Trophoblast cell (in vitro differentiated cells and primary cell): ENCODE measurements at regions not wholly inside any gene's neighbourhood (a gene's known extent, or its start where the extent isn't known, plus 50 kb on each side); places are given as distances from the start of the nearest gene placed in this dataset.

ENCODE experiments used
- DNase-seq, 2 donors: peaks; one replicate each; pipeline ENCODE4 v3.0.0-alpha.2; 2016
- H2AFZ ChIP-seq: 2 replicates; pipeline ENCODE4 v1.6.1; 2013; ENCODE audit warnings: low read length, moderate library complexity, mild to moderate bottlenecking; ENCODE audit not compliant: insufficient read depth, poor library complexity
- H2AK5ac ChIP-seq: 2 replicates; pipeline ENCODE4 v1.6.1; 2013; ENCODE audit warnings: mild to moderate bottlenecking, low read length
- H2BK120ac ChIP-seq: 2 replicates; pipeline ENCODE4 v1.6.1; 2013; ENCODE audit warnings: low read length, mild to moderate bottlenecking, moderate library complexity; ENCODE audit not compliant: insufficient read depth, poor library complexity
- H2BK12ac ChIP-seq: 2 replicates; pipeline ENCODE4 v1.6.1; 2013; ENCODE audit warnings: mild to moderate bottlenecking, low read length, moderate library complexity
- H2BK5ac ChIP-seq: 2 replicates; pipeline ENCODE4 v1.6.1; 2013; ENCODE audit warnings: low read length, low read depth, moderate library complexity, mild to moderate bottlenecking; ENCODE audit not compliant: poor library complexity
- H3K14ac ChIP-seq: 2 replicates; pipeline ENCODE4 v1.6.1; 2013; ENCODE audit warnings: mild to moderate bottlenecking, low read length
- H3K18ac ChIP-seq: 2 replicates; pipeline ENCODE4 v1.6.1; 2013; ENCODE audit warnings: mild to moderate bottlenecking, low read length
- H3K23ac ChIP-seq: 2 replicates; pipeline ENCODE4 v1.6.1; 2013; ENCODE audit warnings: low read length
- H3K27ac ChIP-seq: 2 replicates; pipeline ENCODE4 v1.5.1; 2013; ENCODE audit warnings: low read depth, mild to moderate bottlenecking, inconsistent platforms, low read length, moderate library complexity
- H3K27me3 ChIP-seq: 2 replicates; pipeline ENCODE4 v1.6.1; 2013; ENCODE audit warnings: inconsistent platforms, mild to moderate bottlenecking, low read length, moderate library complexity; ENCODE audit not compliant: insufficient read depth
- H3K36me3 ChIP-seq, 2 experiments: 1 replicate in 1 of 2; 2 replicates in 1 of 2; pipeline ENCODE4 v1.6.1; 2013; ENCODE audit warnings: low read length in 2 of 2, mild to moderate bottlenecking in 2 of 2, moderate library complexity in 1 of 2; ENCODE audit not compliant: insufficient read depth in 2 of 2, control insufficient read depth in 1 of 2
- H3K4ac ChIP-seq: 2 replicates; pipeline ENCODE4 v1.6.1; 2013; ENCODE audit warnings: low read depth, mild to moderate bottlenecking, low read length, moderate library complexity
- H3K4me1 ChIP-seq, 2 experiments: 1 replicate in 1 of 2; 2 replicates in 1 of 2; pipeline ENCODE4 v1.6.1; 2013; ENCODE audit warnings: low read length in 2 of 2, mild to moderate bottlenecking in 2 of 2, moderate library complexity in 1 of 2; ENCODE audit not compliant: insufficient read depth in 2 of 2, control insufficient read depth in 1 of 2
- H3K4me2 ChIP-seq: 2 replicates; pipeline ENCODE4 v1.6.1; 2013; ENCODE audit warnings: inconsistent platforms, mild to moderate bottlenecking, low read length, moderate library complexity
- H3K4me3 ChIP-seq: 2 replicates; pipeline ENCODE4 v1.5.1; 2013; ENCODE audit warnings: mild to moderate bottlenecking, low read depth, low read length, inconsistent platforms
- H3K79me1 ChIP-seq: one replicate; pipeline ENCODE4 v1.6.1; 2013; ENCODE audit warnings: low read length
- H3K79me2 ChIP-seq: 2 replicates; pipeline ENCODE4 v1.6.1; 2013; ENCODE audit warnings: low read length, mild to moderate bottlenecking; ENCODE audit not compliant: control insufficient read depth, insufficient read depth, poor library complexity
- H3K9ac ChIP-seq: 2 replicates; pipeline ENCODE4 v1.6.1; 2013; ENCODE audit warnings: mild to moderate bottlenecking, low read length
- H3K9me3 ChIP-seq: 2 replicates; pipeline ENCODE4 v1.6.1; 2013; ENCODE audit warnings: low read depth, mild to moderate bottlenecking, control low read depth, inconsistent platforms, low read length; ENCODE audit not compliant: insufficient read depth
- H4K12ac ChIP-seq: 2 replicates; pipeline ENCODE4 v1.6.1; 2013; ENCODE audit warnings: low read depth, mild to moderate bottlenecking, low read length, moderate library complexity
- H4K8ac ChIP-seq: 2 replicates; pipeline ENCODE4 v1.6.1; 2013; ENCODE audit warnings: low read depth, mild to moderate bottlenecking, low read length, moderate library complexity
- H4K91ac ChIP-seq: one replicate; pipeline ENCODE4 v1.6.1; 2013; ENCODE audit warnings: low read depth, mild to moderate bottlenecking, low read length, moderate library complexity
- WGBS: extraction: QIAGEN DNeasy Blood & Tissue Kit; methylation state at CpG from one replicate; pipeline ENCODE4 v1.1.7; 2013; ENCODE audit warnings: missing lambda C conversion rate; ENCODE audit not compliant: insufficient read length, insufficient coverage; ENCODE audit errors: extremely low coverage; 5-methylcytosine and 5-hydroxymethylcytosine counted together

DNA sequence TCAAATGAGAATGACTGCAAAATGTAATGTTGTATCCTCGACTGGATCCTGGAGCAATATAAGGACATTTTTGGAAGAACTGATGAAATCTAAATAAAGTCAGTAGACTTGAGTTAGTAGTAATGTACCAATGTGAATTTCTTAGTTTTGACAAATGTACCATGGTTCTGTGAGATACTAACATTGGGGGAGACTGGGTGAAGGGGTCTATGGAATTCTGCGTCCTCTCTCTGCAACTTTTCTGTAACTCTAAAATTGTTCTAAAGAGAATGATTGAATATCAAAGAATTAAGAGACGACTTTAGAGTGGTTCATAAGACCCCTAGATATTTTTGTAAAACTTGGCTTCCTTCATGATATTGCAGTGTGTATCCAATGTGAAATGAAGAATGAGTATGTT, 59.2 kb upstream of the KAZN start:
- no peak overlapping the region for H2BK5ac ChIP-seq
- H3K9ac ChIP-seq, result no peak overlapping the region
- no peak overlapping the region for H3K18ac ChIP-seq
- no peak overlapping the region for H3K4me2 ChIP-seq
- H3K14ac ChIP-seq, result no peak overlapping the region
- no peaks in the 10 kb centered on the region for H3K36me3 ChIP-seq
- H4K91ac ChIP-seq, result no peak overlapping the region
- no peak overlapping the region for H3K27ac ChIP-seq
- no peak overlapping the region for H4K8ac ChIP-seq
- no peak for DNase-seq
- no peak overlapping the region for H3K23ac ChIP-seq
- WGBS, result no CpG with 5 or more reads among the region's 3 CpGs
- H3K27me3 ChIP-seq, result no peaks in the 10 kb centered on the region
- no peak overlapping the region for H3K4ac ChIP-seq
- H2BK120ac ChIP-seq, result no peak overlapping the region
- H3K79me1 ChIP-seq, result no peaks in the 10 kb centered on the region
- no peak overlapping the region for H3K4me3 ChIP-seq
- no peak overlapping the region for H2AK5ac ChIP-seq
- no peak overlapping the region for H2AFZ ChIP-seq
- no peaks in the 10 kb centered on the region for H3K79me2 ChIP-seq
- H3K9me3 ChIP-seq, result no peaks in the 10 kb centered on the region
- no peak overlapping the region for H2BK12ac ChIP-seq
- no peak overlapping the region for H4K12ac ChIP-seq
- H3K4me1 ChIP-seq, result no peaks in the 10 kb centered on the region

DNA sequence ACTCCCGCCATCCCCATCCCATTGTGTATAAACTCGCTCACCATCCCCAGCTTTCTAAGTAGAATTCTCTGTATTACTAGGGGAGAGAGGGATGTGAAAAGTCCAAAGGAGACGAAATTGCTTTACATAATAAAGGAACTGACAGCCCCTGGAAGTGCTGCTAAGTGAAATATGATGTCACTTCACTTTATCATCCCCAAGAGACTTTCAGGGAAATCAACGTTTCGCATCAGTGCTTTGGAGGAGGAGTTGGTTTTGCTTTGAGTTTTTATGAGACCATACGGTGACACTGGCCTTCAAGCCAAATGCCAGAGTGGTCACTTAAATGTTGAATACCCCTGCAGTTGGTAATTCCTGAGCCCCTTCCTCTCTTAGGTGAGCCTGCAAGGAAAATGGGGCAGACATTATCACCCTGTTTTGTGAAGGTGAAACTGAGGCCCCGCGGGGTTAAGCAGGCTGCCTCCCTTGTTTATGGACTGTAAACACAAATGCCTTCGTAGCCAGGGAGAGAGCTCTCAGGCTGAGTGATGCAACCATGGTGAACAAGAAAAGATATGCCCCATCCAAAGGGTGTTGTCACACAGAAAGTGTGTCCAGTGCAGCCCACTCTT, 58.4 kb upstream of the KAZN start:
- no peak for DNase-seq
- no peak overlapping the region for H3K14ac ChIP-seq
- no peaks in the 10 kb centered on the region for H3K27me3 ChIP-seq
- no peak overlapping the region for H4K8ac ChIP-seq
- no peak overlapping the region for H3K18ac ChIP-seq
- no peak overlapping the region for H2AFZ ChIP-seq
- H2BK12ac ChIP-seq, result no peak overlapping the region
- H3K36me3 ChIP-seq, result no peaks in the 10 kb centered on the region
- no peak overlapping the region for H2AK5ac ChIP-seq
- H4K12ac ChIP-seq, result no peak overlapping the region
- H2BK5ac ChIP-seq, result no peak overlapping the region
- H3K4ac ChIP-seq, result no peak overlapping the region
- H3K4me2 ChIP-seq, result no peak overlapping the region
- H3K79me1 ChIP-seq, result no peaks in the 10 kb centered on the region
- H4K91ac ChIP-seq, result no peak overlapping the region
- no peaks in the 10 kb centered on the region for H3K4me1 ChIP-seq
- H3K79me2 ChIP-seq, result no peaks in the 10 kb centered on the region
- no peak overlapping the region for H3K27ac ChIP-seq
- H3K23ac ChIP-seq, result no peak overlapping the region
- no peak overlapping the region for H2BK120ac ChIP-seq
- no peak overlapping the region for H3K4me3 ChIP-seq
- no CpG with 5 or more reads among the region's 9 CpGs for WGBS
- no peaks in the 10 kb centered on the region for H3K9me3 ChIP-seq
- no peak overlapping the region for H3K9ac ChIP-seq

DNA sequence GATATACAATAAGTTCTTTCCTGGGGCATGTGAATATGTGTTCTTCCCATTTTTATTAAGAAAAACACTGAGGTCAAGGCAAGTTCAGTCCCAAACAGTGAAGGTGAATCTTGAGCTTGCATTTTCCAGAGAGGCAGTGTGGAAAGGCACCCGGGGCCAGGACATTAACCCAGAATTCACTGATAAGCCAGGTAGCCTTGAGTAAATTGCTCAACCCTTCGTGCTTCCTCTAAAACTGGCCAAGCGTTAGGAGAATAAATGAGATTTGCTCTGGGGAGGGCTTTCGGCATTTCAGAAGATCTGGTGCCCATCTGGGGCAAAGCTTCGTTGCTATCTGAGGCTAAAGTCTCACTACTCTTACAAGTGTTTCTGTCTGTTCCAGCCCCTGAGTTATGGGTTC, 57.1 kb upstream of the KAZN start:
- Histone ChIP-seq H4K8ac (no peak overlapping the region), H2BK12ac (no peak overlapping the region), H3K18ac (no peak overlapping the region), H3K79me1 (no peaks in the 10 kb centered on the region), H3K9ac (no peak overlapping the region), H4K91ac (no peak overlapping the region), H4K12ac (no peak overlapping the region), H3K27me3 (no peaks in the 10 kb centered on the region), H3K36me3 (no peaks in the 10 kb centered on the region), H3K4me2 (no peak overlapping the region), H2AK5ac (no peak overlapping the region), H3K9me3 (no peaks in the 10 kb centered on the region), H2BK5ac (no peak overlapping the region), H3K4me1 (no peaks in the 10 kb centered on the region), H3K27ac (no peak overlapping the region), H3K4ac (no peak overlapping the region), H3K14ac (no peak overlapping the region), H2AFZ (no peak overlapping the region), H2BK120ac (no peak overlapping the region), H3K23ac (no peak overlapping the region), H3K4me3 (no peak overlapping the region), H3K79me2 (no peaks in the 10 kb centered on the region)
- WGBS, result no CpG with 5 or more reads among the region's 5 CpGs
- no peak for DNase-seq

DNA sequence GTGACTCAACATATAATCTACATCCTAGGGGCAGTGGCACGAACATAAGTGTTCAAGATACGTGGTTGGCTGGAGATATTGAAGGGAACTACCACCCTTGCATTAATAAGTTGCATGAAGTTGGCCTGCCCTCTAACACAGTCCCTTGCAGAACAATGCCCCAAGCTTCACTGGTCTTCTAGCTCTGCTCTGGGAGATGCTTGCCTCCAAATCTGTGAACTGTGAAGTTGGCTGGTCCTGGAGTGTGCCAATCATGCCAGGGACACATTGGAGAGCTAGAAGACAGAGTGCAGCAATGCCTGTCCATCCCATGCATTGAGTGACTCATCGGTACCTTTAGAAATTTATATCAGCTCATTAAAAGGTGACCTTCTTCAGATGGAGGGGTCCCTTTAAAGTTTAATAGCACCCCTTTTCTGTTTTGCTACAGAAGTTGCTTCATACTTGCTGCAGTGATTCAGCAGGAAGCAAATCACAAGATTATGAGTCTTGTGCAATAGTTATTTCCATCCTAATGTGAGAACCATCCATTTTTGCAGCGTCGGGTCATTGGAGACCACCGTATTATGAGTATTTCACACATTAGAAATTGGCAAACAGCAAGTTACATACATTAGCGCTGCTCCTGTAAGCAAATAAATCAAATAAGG, 55.2 kb upstream of the KAZN start:
- Histone ChIP-seq H3K27me3 (no peaks in the 10 kb centered on the region), H2BK120ac (no peak overlapping the region), H3K14ac (no peak overlapping the region), H3K4me3 (no peak overlapping the region), H4K91ac (no peak overlapping the region), H3K9me3 (no peaks in the 10 kb centered on the region), H3K4me1 (no peaks in the 10 kb centered on the region), H2BK5ac (no peak overlapping the region), H3K4me2 (no peak overlapping the region), H3K27ac (no peak overlapping the region), H3K79me2 (no peaks in the 10 kb centered on the region), H2BK12ac (no peak overlapping the region), H3K18ac (no peak overlapping the region), H2AK5ac (no peak overlapping the region), H3K23ac (no peak overlapping the region), H3K79me1 (no peaks in the 10 kb centered on the region), H3K4ac (no peak overlapping the region), H4K12ac (no peak overlapping the region), H4K8ac (no peak overlapping the region), H3K9ac (peak overlapping the region; percentile 10), H2AFZ (no peak overlapping the region), H3K36me3 (no peaks in the 10 kb centered on the region)
- WGBS, result no CpG with 5 or more reads among the region's 7 CpGs
- DNase-seq, result no peak
